HL-60 (cell line): ENCODE measurements at regions not wholly inside any gene's neighbourhood (a gene's known extent, or its start where the extent isn't known, plus 50 kb on each side); places are given as distances from the start of the nearest gene placed in this dataset.

Experiments
- CTCF ChIP-seq: IDR thresholded peaks from one replicate; pipeline ENCODE4 v1.5.1; 2011; ENCODE audit warnings: low read length, control low read depth, inconsistent platforms; ENCODE audit not compliant: insufficient read depth
- POLR2AphosphoS5 ChIP-seq: IDR thresholded peaks from 2 replicates; pipeline ENCODE4 v1.6.1; 2012; ENCODE audit warnings: low read depth

- no peak for TF ChIP-seq CTCF
- no peak for TF ChIP-seq POLR2AphosphoS5
Measured at GRCh38 chr11:33559567-33559966, 141.1 kb downstream of the C11orf91 start.
